Posterior vena cava (tissue), 2 donors: ENCODE measurements at regions not wholly inside any gene's neighbourhood (a gene's known extent, or its start where the extent isn't known, plus 50 kb on each side); places are given as distances from the start of the nearest gene placed in this dataset.
A peak's percentile ranks its signal among the peaks of the same experiment; 100 is the strongest.
"Not testable (repeated sequence)": the region's sequence is repeated elsewhere in the genome, so short reads cannot be mapped to it uniquely, and the experiment has no call there.

ENCODE experiments used
- DNase-seq: peaks from one replicate; pipeline ENCODE4 v3.0.0-alpha.2; 2020; ENCODE audit warnings: low spot score
- intact Hi-C, 2 donors: fragments of 100-400 bp; cut with DNase I; formaldehyde crosslinking; loops; one replicate each; pipeline versions ENCODE4 v1.14.1 to v1.14.2; 2022 to 2023
- donor health status: DM: yes; HTN: yes; CAD: no.
- donor health status: DM: yes; HTN: yes; CAD: no.

- DNase-seq: peak; percentile 67
- intact Hi-C loops: no loop called here
These were observed 971.7 kb downstream of the FSCB start for GRCh38 chr14:43535231-43535838.

- intact Hi-C loops: no loop called here
- no peak for DNase-seq
These were observed 974.2 kb downstream of the FSCB start for GRCh38 chr14:43532825-43533416.

- intact Hi-C loops: no loop called here
- DNase-seq: no peak
These were observed 978.8 kb downstream of the FSCB start for GRCh38 chr14:43528321-43528720.

DNA sequence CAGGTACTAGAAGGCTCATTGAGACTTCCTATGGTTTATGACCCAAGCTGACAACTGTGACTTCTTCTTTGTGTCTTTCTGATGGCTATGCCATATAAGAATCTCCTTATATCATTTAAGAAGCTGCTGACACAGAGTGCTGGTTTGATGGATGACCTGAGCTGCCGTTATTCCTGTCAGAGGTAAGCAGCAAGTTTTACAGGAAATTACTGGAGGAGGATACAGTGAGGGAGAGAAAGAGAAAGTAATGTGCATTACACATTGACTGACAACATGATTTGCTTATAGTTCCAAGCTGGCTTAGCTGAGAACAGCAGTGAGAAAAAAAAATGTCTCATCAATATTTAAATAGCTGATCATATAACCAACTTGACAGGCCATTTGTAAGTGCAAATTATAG is 981.4 kb downstream of the FSCB start:
- intact Hi-C loops: no loop called here
- no peak for DNase-seq

DNA sequence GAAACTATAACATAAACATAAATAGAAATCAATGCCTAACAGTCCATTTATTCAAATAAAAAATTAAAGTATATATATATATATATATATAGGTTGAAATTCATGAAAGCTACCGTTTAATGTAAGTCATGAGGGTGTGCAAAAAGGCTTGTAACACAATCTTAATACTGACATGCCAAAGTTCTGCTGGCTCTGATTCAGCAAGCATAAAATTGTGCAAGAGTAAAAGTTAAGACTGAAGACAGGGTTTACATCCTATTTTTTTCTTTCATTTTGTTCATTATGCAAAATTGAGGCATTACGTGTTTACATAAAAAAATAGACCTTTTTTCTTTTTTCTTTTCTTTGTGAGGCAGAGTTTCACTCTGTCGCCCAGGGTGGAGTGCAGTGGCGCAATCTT is 984.2 kb downstream of the FSCB start:
- intact Hi-C loops: no loop called here
- no peak for DNase-seq

DNA sequence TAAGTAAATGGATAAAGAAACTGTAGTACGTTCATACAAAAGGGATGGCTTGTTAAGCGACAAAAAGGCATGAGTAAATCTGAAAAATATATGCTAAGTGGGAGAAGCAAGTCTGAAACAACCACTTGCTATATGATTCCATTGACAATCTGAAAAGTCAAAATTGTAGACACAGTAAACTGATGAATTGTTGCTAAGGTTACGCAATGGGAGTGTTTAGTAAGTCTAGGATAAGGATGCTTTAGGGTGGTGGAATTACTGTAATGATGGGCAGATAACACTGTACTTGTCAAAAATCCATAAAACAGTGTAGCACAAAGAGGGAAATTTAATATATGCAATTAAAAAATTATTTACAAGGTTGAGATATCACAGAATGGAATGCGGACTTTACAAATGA is 984.9 kb downstream of the FSCB start:
- no peak for DNase-seq
- intact Hi-C loops: no loop called here

GRCh38 chr14:43503508-43503907 is 1003.6 kb downstream of the FSCB start:
- intact Hi-C loops: no loop called here

GRCh38 chr14:43492359-43492758 is 1014.7 kb downstream of the FSCB start:
- DNase-seq: peak; percentile 50
- intact Hi-C loops: not testable (repeated sequence)

More at GRCh38 chr14:43503508-43503907, 1003.6 kb downstream of the FSCB start:
- DNase-seq: no peak

GRCh38 chr14:43483415-43483814 is 1023.7 kb downstream of the FSCB start:
- no peak for DNase-seq
- intact Hi-C loops: no loop called here

DNA sequence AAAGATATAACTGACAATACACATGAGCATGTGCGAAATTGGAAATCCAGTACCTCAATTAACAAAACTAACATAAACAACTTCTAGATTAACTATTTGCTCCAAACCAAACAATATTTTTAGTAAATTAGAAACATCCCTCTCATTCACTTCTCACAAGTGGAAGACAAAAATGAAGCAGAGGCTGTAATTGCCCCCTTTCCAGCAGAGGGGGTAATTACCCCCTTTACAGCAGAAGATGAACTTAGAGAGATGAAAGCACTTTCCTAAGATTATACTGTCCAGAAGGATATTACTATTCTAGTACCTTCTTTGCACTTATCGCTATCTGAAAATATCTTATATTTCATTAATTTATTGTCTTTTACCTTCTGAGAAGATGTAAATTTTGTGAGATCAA is 1025.2 kb downstream of the FSCB start:
- no peak for DNase-seq
- intact Hi-C loops: no loop called here

GRCh38 chr14:43480976-43481375 is 1026.1 kb downstream of the FSCB start:
- DNase-seq: no peak
- intact Hi-C loops: no loop called here

DNA sequence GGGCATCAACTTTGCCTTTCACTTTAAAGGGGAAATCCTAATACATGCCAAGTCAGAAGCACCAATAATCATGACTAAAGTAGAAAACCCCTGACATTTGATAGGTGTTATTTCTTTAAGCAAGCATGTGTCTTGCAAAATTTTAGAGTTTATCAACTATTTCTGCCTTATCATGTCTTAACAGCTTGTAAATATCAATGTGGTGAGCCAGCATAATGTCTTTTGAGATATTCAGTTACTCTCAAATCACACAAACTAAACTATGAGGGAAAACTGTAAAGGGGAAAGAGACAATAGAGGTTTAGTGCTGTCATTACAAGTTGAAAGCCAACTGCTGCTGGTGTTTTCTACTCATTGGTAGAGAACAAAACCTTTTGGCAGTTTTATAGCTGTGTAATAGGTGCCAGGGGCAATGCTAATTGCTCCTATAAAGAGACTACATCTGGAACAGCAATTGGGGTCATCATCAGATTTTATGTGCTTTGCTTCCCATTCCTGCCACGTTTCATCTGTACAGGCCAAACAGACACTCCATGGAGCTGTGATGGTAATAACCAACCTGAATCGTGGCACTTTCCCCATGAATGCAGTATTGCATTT is 1027.4 kb downstream of the FSCB start:
- no peak for DNase-seq
- intact Hi-C loops: no loop called here

DNA sequence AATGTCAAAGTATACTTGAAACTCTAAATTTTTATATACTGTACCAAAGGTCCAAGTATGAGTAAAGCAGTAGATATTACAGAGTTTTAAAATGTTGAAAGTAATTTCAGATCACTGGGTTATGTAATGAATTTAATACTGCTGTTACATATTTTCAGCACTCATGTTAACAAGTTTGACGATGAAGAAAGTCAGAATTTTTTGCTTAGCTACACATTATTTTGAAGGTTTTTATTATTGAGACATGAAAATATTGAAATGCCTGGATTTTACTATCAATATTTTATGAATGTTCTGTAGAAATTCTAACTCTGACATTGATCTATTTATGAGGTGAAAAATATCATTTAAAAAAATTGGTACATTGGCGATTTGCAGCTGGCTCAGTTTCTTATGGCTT is 1030.3 kb downstream of the FSCB start:
- no peak for DNase-seq
- intact Hi-C loops: no loop called here

GRCh38 chr14:43475757-43476156 is 1031.3 kb downstream of the FSCB start:
- intact Hi-C loops: no loop called here
- no peak for DNase-seq

DNA sequence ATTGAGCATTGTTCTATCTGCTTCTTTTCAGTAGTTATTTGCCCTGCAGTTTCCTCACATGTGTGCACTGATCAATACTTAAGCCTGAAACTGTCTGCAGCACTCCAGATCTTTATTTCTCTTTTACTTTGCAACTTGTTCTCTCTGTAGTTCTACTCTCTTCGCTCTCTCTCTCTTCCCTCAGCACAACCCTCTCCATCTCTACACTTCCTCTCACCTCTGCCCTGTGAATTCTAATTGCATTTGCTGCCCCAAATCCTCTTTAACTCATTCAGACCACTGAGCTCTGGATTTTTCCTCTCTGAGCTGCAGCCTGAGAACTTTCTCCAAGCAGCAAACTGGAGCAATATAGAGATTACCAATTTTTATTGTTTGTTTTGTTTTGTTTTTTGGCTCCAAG is 1035.5 kb downstream of the FSCB start:
- DNase-seq: no peak
- intact Hi-C loops: no loop called here

- no peak for DNase-seq
- intact Hi-C loops: no loop called here
These were observed 1042.1 kb downstream of the FSCB start for GRCh38 chr14:43464968-43465367.

DNA sequence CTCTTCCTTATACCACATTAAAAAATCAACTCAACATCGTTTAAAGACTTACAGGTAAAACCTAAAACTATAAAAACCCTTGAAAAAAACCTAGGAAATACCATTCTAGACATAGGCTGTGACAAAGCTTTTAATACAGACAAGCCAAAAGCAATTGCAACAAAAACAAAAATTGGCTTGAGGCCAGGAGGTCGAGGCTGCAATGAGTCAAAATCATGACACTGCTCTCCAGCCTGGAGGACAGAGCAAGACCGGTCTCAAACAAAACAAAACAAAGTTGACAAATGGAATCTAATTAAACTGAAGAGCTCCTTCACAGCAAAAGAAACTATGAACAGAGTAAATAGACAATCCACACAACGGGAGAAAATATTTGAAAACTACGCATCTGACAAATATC is 1057.8 kb downstream of the FSCB start:
- DNase-seq: no peak
- intact Hi-C loops: no loop called here

- no peak for DNase-seq
- intact Hi-C loops: no loop called here
These were observed 1069.0 kb downstream of the FSCB start for GRCh38 chr14:43438056-43438455.

- intact Hi-C loops: no loop called here
- DNase-seq: no peak
These were observed 1088.8 kb downstream of the FSCB start for GRCh38 chr14:43418324-43418723.

DNA sequence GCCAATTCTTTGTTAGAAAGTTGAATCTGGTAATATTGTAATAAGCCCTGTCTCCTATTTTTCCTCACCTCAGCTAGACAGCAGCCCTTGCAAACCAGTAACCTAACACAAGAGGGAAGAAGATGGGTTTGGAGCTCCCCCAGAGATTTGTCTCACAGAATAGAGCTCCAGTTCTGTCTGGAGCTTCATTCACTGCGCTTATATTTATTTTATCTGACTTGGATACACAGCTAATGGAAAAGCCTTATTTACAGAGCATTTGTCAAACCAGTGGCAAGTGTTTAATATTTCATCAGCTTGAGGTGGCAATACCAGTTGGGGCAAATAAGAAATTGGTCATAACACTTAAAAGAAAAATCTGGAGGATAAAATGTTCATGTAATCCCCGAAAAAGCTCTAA is 1094.0 kb downstream of the FSCB start:
- no peak for DNase-seq
- intact Hi-C loops: no loop called here

DNA sequence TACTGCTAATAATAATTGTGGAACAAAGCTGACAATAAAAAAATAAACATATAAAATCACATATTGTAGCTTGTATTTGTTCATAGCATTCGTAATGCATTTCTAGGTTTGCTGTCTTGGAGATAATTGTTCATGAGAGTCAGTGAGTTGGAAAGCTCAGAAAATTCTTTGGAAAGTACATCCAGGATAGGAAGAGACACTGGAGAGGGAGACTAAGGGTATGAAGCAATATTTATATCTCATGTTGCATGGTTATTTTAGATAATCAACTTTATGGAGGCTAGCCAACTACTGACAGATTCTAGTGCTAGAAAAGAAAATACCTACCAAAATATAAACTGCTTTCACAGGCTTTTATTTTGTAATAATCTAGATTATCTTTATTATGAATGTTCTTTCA is 1095.2 kb downstream of the FSCB start:
- no peak for DNase-seq
- intact Hi-C loops: no loop called here
